ENCODE measurements at regions not wholly inside any gene's neighbourhood (a gene's known extent, or its start where the extent isn't known, plus 50 kb on each side); places are given as distances from the start of the nearest gene placed in this dataset.

DNA sequence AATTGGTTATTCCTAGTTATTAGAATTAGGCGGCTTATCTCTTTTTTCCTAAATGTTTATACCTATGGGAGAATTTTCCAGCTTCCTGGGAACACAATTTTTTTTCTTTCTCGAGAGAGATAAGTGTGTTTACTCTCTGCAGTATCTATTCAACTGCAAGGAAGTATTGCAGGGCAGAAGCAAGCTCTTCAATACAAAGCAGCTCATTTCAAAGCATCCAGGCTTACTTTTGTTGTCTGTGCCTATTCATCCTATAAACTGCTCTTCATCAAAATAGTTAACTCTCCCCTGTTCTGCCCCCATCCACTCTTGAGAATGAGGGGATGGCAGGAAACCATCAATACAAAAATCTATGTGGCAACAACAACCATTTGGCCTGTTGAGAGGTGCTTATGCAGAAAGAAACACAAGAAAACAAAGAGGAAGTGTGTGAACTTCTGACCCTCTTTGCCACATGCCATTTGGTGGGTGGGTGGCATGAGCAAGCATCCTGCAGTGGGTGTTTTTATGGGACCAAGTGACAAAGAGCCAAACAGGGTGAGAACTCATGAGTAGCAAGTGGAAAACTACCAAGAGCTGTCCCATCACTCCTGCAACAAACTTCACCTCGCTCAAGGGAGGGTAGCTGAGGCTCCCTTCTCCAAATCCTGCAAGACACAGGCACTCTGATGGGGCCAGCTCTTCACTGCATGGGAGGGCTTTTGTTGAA is 50.6 kb upstream of the MRPS6 start:
- DNase-seq = peak; percentile 67

GRCh38 chr21:34021726-34022125 is 51.7 kb upstream of the MRPS6 start:
- DNase-seq = no peak

- DNase-seq = no peak
Measured at GRCh38 chr21:34020983-34021553, 52.3 kb upstream of the MRPS6 start.

GRCh38 chr21:34020005-34020847 is 53.2 kb upstream of the MRPS6 start:
- no peak for DNase-seq

GRCh38 chr21:34019402-34019801 is 54.0 kb upstream of the MRPS6 start:
- DNase-seq = no peak

DNA sequence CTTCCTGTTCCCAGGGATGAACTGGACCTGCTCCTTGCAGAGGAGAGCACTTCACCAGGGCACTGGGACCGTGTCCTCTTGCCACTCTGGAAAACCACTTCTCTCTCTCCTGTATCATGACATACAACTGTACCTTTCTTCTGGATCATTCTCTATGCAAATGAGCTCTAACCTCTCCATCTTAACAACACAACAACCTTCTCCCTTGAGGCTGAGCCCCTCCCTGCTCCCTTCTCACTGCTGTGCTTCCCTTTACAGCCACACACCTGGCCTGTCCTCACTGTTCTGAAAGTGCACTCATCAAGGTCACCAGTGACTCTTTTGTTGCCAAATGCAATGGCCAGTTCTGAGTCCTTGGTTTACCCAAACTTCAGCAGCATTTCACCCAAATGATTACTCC is 54.5 kb upstream of the MRPS6 start:
- no peak for DNase-seq

DNA sequence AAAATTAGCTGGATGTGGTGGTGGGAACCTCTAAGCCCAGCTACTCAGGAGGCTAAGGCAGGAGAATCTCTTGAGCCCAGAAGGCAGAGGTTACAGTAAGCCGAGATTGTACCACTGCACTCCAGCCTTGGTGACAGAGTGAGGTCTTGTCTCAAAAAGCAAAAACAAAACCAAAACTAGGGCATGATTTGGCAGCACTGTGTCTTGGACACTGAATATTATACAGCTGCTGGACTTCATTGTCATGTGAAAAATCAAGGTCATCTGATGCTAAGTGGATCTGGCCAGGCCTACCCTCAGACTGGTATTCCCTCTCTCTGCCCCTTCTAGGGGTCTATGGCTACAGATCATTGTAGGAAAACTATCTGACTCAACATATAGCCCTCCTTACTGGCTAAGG is 55.2 kb upstream of the MRPS6 start:
- no peak for DNase-seq

- DNase-seq = no peak
Measured at GRCh38 chr21:34017039-34017961, 56.1 kb upstream of the MRPS6 start.

- DNase-seq = no peak
Measured at GRCh38 chr21:34012640-34013039, 60.7 kb upstream of the MRPS6 start.

DNA sequence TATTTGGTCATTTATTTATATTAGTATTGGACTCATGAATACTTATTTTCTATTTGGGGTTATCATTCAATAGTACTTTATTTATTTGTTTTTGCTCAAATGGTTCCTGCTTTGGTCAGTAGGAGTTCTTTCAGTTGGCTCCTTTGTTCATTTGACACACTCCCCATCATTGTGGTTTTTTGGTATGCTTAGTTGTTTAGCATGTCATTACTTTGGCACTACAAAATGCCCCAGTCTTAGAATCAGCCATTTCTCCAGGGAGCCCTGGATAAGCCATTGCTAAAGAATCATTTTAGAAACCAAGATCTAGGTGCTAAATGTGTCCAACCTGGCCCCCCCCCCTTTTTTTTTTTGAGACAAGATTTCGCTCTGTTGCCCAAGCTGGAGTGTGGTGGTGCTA is 61.7 kb upstream of the MRPS6 start:
- DNase-seq = no peak

DNA sequence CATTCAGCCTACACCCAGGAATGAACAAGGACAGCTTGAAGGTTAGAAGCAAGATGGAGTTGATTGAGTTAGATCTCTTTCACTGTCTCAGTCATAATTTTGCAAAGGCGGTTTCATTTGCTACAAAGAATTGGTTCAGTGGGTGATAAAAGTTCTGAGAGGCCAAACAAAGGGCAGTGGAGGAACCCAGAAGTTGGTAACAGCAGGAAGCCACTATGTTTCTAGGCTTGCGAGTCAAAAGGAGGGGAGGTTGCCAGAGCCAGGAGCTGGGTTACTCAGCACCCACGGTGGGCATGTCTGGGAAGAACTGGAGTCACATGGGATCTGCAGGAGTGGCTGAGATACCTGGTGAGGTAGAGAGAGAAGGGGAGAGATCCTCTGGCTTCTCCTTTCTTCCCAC is 64.2 kb upstream of the MRPS6 start:
- DNase-seq = no peak

GRCh38 chr21:34008618-34009017 is 64.8 kb upstream of the MRPS6 start:
- DNase-seq = no peak

GRCh38 chr21:34006611-34007168 is 66.7 kb upstream of the MRPS6 start:
- no peak for DNase-seq

- no peak for DNase-seq
Measured at GRCh38 chr21:34004974-34005373, 68.4 kb upstream of the MRPS6 start.

- DNase-seq = no peak
Measured at GRCh38 chr21:34004013-34004938, 69.1 kb upstream of the MRPS6 start.

DNA sequence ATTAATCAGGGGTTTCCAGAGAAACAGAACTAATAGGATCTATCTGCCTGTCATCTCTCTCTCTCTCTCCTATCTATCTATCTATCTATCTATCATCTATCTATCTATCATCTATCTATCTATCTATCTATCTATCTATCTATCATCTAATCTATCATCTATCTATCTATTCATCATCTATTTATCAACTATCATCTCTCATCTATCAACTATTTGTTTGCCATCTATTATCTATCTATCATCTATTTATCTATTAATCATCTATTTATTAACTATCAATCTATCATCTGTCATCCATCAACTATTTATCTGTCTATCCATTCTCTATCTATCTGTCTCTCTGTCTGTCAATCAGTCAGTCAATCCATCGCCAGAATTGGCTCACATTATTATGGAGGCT is 70.0 kb upstream of the MRPS6 start:
- DNase-seq = no peak

- DNase-seq = no peak
Measured at GRCh38 chr21:34000375-34000774, 73.0 kb upstream of the MRPS6 start.

- DNase-seq = no peak
Measured at GRCh38 chr21:33998809-33999208, 74.6 kb upstream of the MRPS6 start.

GRCh38 chr21:33998402-33998801 is 75.0 kb upstream of the MRPS6 start:
- no peak for DNase-seq

- DNase-seq = no peak
Measured at GRCh38 chr21:33997436-33997835, 75.9 kb upstream of the MRPS6 start.

GRCh38 chr21:33994373-33994772 is 78.8 kb upstream of the ATP5PO start:
- DNase-seq = no peak
